HEK293 (cell line): ENCODE measurements at regions not wholly inside any gene's neighbourhood (a gene's known extent, or its start where the extent isn't known, plus 50 kb on each side); places are given as distances from the start of the nearest gene placed in this dataset.

Experiments used
- CTCF ChIP-seq: fragments of 450-650 bp; formaldehyde crosslinking; IDR thresholded peaks from 2 replicates; pipeline ENCODE4 v1.5.1; 2016; ENCODE audit warnings: missing biosample characterization, missing genetic modification characterization
- INSM2 ChIP-seq: fragments of 450-650 bp; formaldehyde crosslinking; IDR thresholded peaks from 2 replicates; pipeline ENCODE4 v1.5.1; 2016; ENCODE audit warnings: missing biosample characterization, missing genetic modification characterization
- KLF8 ChIP-seq: fragments of 450-650 bp; formaldehyde crosslinking; IDR thresholded peaks from 2 replicates; pipeline ENCODE4 v1.5.1; 2016; ENCODE audit warnings: missing biosample characterization, missing genetic modification characterization
- YY1 ChIP-seq: fragments of 450-650 bp; formaldehyde crosslinking; IDR thresholded peaks from 2 replicates; pipeline ENCODE4 v1.5.1; 2018; ENCODE audit warnings: missing biosample characterization, missing genetic modification characterization
- ZBTB49 ChIP-seq: fragments of 450-650 bp; formaldehyde crosslinking; IDR thresholded peaks from 2 replicates; pipeline ENCODE4 v1.5.1; 2016; ENCODE audit warnings: missing biosample characterization, missing genetic modification characterization, low read depth
- ZFP37 ChIP-seq: fragments of 450-650 bp; formaldehyde crosslinking; IDR thresholded peaks from 2 replicates; pipeline ENCODE4 v1.5.1; 2016; ENCODE audit warnings: missing biosample characterization, missing genetic modification characterization
- ZNF10 ChIP-seq: fragments of 450-650 bp; formaldehyde crosslinking; IDR thresholded peaks from 2 replicates; pipeline ENCODE4 v1.5.1; 2017; ENCODE audit warnings: missing biosample characterization, missing genetic modification characterization
- ZNF354C ChIP-seq: fragments of 450-650 bp; formaldehyde crosslinking; IDR thresholded peaks from 2 replicates; pipeline ENCODE4 v1.5.1; 2016; ENCODE audit warnings: missing biosample characterization, missing genetic modification characterization, low read depth, borderline replicate concordance
- ZNF645 ChIP-seq: fragments of 450-650 bp; formaldehyde crosslinking; IDR thresholded peaks from 2 replicates; pipeline ENCODE4; 2016; ENCODE audit warnings: missing biosample characterization, missing genetic modification characterization
- ZNF777 ChIP-seq: fragments of 450-650 bp; formaldehyde crosslinking; IDR thresholded peaks from 2 replicates; pipeline ENCODE4 v1.5.1; 2017; ENCODE audit warnings: missing biosample characterization, missing genetic modification characterization, borderline replicate concordance
- TF ChIP-seq, protein P1 (sequence below): fragments of 450-650 bp; formaldehyde crosslinking; IDR thresholded peaks from 2 replicates; pipeline ENCODE4 v1.5.1; 2016; ENCODE audit warnings: missing biosample characterization, missing genetic modification characterization, borderline replicate concordance

DNA sequence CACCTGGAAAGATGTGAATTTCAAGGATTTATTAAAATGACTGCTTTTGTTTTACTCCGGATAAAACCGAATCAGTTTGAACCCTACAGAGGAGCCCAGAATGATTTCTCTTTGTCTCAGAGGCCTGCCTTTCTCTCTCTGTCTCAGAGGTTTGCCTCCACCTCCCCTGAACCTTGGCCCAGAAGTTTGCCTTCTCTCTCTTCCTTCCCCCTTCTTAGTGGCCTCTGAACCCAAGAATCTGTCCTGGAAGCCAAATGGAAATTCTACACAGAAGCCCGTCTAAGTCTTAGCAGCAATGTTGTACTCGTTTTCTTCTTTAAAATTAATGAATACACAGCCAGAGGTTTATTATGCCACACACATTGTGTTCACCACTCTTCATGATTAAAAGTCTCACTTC lies 200.7 kb downstream of the SOCS6 start:
- no peak for TF ChIP-seq YY1 (tag by site-specific recombination)
- no peak for TF ChIP-seq ZNF777 (tag by site-specific recombination)
- no peak for TF ChIP-seq CTCF
- TF ChIP-seq ZNF10 (tag by site-specific recombination): no peak
- no peak for TF ChIP-seq KLF8 (tag by site-specific recombination)
- TF ChIP-seq ZNF354C (tag by site-specific recombination): no peak
- no peak for TF ChIP-seq ZBTB49 (tag by site-specific recombination)
- no peak for TF ChIP-seq INSM2 (tag by site-specific recombination)
- TF ChIP-seq, protein P1, sequence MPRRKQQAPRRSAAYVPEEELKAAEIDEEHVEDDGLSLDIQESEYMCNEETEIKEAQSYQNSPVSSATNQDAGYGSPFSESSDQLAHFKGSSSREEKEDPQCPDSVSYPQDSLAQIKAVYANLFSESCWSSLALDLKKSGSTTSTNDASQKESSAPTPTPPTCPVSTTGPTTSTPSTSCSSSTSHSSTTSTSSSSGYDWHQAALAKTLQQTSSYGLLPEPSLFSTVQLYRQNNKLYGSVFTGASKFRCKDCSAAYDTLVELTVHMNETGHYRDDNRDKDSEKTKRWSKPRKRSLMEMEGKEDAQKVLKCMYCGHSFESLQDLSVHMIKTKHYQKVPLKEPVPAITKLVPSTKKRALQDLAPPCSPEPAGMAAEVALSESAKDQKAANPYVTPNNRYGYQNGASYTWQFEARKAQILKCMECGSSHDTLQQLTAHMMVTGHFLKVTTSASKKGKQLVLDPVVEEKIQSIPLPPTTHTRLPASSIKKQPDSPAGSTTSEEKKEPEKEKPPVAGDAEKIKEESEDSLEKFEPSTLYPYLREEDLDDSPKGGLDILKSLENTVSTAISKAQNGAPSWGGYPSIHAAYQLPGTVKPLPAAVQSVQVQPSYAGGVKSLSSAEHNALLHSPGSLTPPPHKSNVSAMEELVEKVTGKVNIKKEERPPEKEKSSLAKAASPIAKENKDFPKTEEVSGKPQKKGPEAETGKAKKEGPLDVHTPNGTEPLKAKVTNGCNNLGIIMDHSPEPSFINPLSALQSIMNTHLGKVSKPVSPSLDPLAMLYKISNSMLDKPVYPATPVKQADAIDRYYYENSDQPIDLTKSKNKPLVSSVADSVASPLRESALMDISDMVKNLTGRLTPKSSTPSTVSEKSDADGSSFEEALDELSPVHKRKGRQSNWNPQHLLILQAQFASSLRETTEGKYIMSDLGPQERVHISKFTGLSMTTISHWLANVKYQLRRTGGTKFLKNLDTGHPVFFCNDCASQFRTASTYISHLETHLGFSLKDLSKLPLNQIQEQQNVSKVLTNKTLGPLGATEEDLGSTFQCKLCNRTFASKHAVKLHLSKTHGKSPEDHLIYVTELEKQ: no peak
- TF ChIP-seq ZFP37 (tag by site-specific recombination): no peak
- no peak for TF ChIP-seq ZNF645 (tag by site-specific recombination)
